ENCODE measurements at regions not wholly inside any gene's neighbourhood (a gene's known extent, or its start where the extent isn't known, plus 50 kb on each side); places are given as distances from the start of the nearest gene placed in this dataset.

- TF ChIP-seq, protein P1, sequence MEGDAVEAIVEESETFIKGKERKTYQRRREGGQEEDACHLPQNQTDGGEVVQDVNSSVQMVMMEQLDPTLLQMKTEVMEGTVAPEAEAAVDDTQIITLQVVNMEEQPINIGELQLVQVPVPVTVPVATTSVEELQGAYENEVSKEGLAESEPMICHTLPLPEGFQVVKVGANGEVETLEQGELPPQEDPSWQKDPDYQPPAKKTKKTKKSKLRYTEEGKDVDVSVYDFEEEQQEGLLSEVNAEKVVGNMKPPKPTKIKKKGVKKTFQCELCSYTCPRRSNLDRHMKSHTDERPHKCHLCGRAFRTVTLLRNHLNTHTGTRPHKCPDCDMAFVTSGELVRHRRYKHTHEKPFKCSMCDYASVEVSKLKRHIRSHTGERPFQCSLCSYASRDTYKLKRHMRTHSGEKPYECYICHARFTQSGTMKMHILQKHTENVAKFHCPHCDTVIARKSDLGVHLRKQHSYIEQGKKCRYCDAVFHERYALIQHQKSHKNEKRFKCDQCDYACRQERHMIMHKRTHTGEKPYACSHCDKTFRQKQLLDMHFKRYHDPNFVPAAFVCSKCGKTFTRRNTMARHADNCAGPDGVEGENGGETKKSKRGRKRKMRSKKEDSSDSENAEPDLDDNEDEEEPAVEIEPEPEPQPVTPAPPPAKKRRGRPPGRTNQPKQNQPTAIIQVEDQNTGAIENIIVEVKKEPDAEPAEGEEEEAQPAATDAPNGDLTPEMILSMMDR (IDR thresholded peaks at IDR 0.05; ENCODE audit: low read depth, low read length): no peak
- H3K4me3 ChIP-seq (ENCODE audit: low read depth, low read length): no peak overlapping the region
Observed at GRCh38 chr11:128398517-128399250, 188.7 kb downstream of the ETS1 start.

- TF ChIP-seq, protein P1 (IDR thresholded peaks at IDR 0.05; ENCODE audit: low read depth, low read length): no peak
- no peak overlapping the region for H3K4me3 ChIP-seq (ENCODE audit: low read depth, low read length)
Observed at GRCh38 chr11:128397362-128397761, 190.0 kb downstream of the ETS1 start.

GRCh38 chr11:128394431-128395089 lies 192.8 kb downstream of the ETS1 start:
- TF ChIP-seq, protein P1 (IDR thresholded peaks at IDR 0.05; ENCODE audit: low read depth, low read length): no peak

GRCh38 chr11:128392259-128392658 lies 195.1 kb downstream of the ETS1 start:
- TF ChIP-seq, protein P1 (IDR thresholded peaks at IDR 0.05; ENCODE audit: low read depth, low read length): no peak
- no peak overlapping the region for H3K4me3 ChIP-seq (ENCODE audit: low read depth, low read length)

More at GRCh38 chr11:128394431-128395089, 192.8 kb downstream of the ETS1 start:
- no peak overlapping the region for H3K4me3 ChIP-seq (ENCODE audit: low read depth, low read length)

- TF ChIP-seq, protein P1 (IDR thresholded peaks at IDR 0.05; ENCODE audit: low read depth, low read length): no peak
- no peak overlapping the region for H3K4me3 ChIP-seq (ENCODE audit: low read depth, low read length)
Observed at GRCh38 chr11:128391811-128392210, 195.5 kb downstream of the ETS1 start.

DNA sequence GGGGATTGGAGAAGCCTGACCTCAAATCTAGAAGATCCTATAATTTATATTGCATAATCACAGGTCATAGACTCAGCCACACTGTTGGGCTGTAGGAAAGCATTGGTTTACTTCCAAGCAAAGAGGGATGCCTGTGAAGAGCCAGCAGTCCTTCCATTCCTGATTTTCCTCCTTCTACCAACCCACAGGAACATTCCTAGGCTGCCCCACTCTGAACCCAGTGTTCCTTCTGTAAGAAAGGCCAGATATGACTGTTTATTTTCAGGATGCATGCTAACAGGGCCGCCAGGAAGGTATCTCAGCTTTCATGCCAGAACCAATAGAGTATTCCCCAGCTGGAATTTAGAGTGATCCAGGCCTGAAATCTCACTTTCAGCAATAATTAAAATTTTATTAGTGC lies 197.1 kb downstream of the ETS1 start:
- TF ChIP-seq, protein P1 (IDR thresholded peaks at IDR 0.05; ENCODE audit: low read depth, low read length): no peak
- H3K4me3 ChIP-seq (ENCODE audit: low read depth, low read length): no peak overlapping the region

DNA sequence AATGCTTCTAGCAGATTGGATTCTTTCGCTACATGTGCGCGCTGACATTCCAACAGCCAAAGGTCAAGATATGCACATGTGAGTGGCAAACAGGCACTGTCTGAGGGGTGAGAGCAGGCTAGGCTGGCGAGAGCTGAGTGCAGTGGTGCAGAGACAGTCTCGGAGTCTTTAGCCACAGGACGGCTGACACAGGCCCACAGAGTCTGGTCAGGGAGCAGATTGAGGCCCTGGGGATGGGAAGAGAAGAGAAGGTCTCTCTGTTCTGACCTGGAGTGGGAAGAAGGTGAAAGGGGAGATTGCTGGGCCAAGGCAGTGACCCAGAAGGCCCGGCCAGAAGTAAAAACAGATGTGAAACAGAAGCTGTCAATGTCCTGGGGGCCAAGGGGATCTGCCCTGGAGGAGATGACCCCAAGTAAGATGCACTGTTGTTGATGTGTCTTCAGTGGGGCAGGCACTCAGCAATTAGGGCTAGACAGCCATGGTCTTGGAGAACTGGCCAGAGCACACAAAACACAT lies 197.8 kb downstream of the ETS1 start:
- TF ChIP-seq, protein P1 (IDR thresholded peaks at IDR 0.05; ENCODE audit: low read depth, low read length): no peak

More for the DNA sequence above, 197.8 kb downstream of the ETS1 start:
- H3K4me3 ChIP-seq (ENCODE audit: low read depth, low read length): no peak overlapping the region

All from WI38 (cell line).